NK-92 treated with Interleukin-12 subunit alpha and Interleukin-12 subunit beta, amount 100 ng/mL, for 24 hours (cell line): ENCODE measurements at regions not wholly inside any gene's neighbourhood (a gene's known extent, or its start where the extent isn't known, plus 50 kb on each side); places are given as distances from the start of the nearest gene placed in this dataset.
"Not testable (repeated sequence)": the region's sequence is repeated elsewhere in the genome, so short reads cannot be mapped to it uniquely, and the experiment has no call there.

Experiments used
- DNase-seq: peaks from one replicate; lab custom pipeline; 2025; lab: John Stamatoyannopoulos, UW

DNA sequence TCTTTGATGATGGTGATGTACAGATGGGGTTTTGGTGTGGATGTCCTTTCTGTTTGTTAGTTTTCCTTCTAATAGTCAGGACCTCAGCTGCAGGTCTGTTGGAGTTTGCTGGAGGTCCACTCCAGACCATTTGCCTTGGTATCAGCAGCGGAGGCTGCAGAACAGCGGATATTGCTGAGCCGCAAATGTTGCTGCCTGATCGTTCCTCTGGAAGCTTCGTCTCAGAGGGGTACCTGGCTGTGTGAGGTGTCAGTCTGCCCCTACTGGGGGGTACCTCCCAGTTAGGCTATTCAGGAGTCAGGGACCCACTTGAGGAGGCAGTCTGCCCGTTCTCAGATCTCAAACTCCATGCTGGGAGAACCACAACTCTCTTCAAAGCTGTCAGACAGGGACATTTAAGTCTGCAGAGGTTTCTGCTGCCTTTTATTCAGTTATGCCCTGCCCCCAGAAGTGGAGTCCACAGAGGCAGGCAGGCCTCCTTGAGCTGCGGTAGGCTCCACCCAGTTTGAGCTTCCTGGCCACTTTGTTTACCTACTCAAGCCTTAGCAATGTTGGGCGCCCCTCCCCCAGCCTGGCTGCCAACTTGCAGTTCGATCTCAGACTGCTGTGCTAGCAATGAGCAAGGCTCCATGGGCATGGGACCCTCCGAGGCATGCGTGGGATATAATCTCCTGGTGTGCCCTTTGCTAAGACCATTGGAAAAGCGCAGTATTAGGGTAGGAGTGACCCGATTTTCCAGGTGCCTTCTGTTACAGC is 264.5 kb downstream of the MATN1 start:
- not testable (repeated sequence) for DNase-seq

- no peak for DNase-seq
Observed at GRCh38 chr1:30452925-30453324, 270.5 kb downstream of the MATN1 start.

- DNase-seq: no peak
Observed at GRCh38 chr1:30452170-30452569, 271.2 kb downstream of the MATN1 start.

DNA sequence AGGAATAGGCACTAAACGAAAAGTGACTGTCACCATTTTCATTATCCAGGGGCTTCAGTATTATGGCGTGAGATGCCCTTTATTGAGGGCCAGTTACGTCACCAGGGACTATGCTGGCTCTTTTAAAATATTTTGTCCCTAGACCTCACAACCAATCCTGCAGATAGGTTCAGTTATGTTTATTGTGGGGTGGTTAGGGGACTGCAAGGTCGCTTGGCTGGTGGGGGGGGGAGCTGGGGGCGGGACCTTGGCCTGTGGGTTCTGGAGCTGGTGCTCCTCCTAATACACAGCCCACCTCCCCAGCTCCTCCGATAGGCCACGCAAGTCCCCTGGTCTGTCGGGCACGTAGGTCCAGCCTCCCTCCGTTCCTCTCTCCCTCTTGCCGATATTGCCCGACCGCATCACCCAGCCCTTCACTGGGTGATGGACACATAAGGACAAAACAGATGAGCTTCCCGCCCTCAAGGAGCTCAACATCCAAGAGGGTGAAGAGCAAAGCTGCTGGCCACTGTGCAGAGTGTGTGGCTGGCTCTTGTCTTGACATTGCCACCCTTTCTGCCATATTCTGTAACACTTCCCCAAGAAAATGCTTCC is 271.8 kb downstream of the MATN1 start:
- no peak for DNase-seq

- DNase-seq: no peak
Observed at GRCh38 chr1:30450818-30451233, 272.6 kb downstream of the MATN1 start.

- DNase-seq: no peak
Observed at GRCh38 chr1:30450148-30450817, 273.1 kb downstream of the MATN1 start.

- DNase-seq: no peak
Observed at GRCh38 chr1:30449428-30450147, 273.8 kb downstream of the MATN1 start.

DNA sequence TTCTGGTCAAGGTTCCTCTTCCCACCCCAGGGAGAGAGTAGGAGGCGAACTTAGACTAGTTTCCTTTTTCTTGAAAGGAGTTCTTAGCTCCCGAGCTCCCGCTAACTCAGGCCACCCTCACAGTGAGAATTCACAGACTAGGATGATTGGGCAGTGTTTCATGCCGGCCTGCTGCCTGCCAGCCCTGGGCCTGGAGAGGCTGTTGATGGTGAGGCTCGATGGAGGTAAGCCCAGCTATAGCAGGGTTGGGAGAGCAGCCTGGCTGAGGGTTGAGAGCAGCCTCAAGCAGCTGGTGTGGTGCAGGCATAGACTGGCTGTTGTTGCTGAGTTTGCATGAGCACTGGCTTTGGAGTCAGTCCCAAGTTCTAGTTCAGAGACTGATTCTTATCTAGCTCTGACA is 274.4 kb downstream of the MATN1 start:
- DNase-seq: no peak

DNA sequence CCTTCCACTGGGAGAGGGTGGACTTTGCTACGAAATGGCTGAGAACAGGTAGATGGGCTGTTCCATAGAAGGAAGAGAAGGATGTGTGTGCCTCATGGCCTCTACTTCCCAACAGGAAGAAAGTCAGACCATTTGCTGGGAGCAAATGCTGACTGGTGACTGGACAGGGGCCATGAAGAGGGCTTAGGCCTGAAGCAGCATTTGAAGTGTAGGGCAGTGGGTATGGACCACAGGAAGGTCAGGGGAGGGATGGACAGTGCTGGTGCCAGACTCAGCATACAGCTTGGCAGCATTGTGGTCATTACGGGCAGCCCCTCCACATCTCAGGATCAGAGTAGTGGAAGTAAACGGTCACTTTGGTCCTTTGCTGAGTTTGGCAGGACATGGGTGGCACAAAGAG is 275.7 kb downstream of the MATN1 start:
- no peak for DNase-seq

DNA sequence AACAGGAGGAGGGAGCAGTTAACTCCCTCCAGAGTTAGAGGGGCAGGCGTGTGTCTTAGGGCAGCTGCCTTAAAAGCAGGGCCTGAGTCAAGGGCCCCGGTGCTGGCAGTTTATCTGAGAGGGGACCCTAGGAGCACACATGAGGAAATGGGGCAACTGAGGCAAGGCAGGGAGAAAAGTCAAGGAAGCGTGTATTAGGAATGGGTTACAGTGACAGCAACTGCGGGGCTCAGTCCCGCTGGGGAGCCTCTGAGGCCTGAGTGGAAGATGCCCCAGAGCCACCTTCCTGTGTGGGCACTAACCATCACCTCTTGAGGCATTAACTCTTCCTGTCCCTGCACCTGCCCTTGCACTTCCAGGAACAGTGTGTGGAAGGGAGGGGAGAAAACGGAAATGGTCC is 276.3 kb downstream of the MATN1 start:
- no peak for DNase-seq

DNA sequence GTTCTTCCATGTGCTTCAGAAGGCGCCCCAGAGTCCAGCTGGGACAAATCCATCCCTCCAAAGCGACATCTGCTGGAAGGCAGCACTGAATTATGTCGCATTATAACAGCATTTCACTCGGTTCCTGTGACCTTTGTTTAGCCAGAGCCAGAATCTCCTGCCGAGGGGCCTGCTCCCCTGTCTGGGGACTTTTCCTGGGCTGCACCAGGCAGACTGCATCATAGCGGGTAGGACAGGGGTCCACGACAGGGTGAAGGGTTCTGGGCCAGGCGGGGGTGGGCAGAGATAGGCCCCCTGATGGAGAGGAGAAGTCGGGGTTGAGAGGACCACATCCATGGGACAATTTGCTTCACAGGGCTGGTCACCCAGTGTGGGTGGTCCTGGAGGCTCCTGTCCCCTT is 276.9 kb downstream of the MATN1 start:
- no peak for DNase-seq

DNA sequence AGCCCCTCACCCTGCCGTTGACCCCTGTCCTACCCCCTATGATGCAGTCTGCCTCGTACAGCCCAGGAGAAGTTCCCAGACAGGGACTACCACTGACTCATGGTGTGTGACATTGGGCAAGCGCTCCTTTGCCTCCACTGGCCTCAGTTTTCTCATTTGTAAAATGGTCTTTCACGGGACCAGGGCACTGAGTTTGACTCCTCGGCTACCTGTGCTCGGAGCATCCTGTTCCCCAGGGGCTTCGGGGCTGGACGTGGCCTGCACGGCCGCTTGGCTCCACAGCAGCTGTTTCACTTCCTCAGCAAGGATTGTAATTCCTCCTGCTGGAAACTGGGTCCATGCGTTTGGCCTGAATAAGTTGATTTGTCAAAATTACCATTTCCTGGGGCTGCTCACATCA is 277.3 kb downstream of the MATN1 start:
- no peak for DNase-seq

DNA sequence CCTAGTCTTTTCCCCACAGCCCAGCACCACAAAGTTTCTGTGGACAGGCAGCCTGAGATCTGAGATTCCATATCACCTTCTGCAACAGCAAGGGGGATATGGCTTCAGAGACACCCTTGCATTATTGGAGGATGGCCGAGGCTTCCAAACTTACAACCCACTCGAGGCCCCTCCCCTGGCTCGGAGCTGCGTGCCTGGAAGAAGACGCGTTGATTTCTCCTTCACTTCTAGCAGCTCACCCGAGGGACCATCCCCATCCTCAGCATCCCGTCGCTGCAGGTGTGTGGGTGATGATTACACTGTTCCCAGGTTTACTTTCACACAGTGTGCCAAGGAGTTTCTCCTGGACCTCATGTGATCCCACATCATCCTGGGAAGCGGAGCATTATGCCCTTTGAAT is 277.9 kb downstream of the MATN1 start:
- no peak for DNase-seq

DNA sequence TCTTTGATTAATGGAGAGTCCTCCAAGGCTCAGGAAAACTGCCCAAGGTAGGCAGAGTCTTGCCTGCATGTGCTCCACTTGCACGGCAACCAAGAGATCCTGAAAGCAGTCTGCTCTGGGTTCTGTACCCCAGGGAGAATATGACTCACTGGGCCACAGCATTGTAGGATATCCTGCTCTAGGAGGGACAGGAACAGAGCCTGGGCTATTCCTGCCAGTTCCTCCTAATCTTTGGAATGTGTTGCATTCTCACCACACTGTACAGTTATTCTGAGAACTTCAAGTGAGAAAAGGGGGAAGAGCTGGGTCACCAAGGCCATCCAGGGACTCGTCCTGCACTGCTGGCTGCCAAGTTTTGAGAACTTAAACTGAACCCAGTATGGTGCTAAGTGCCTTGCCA is 278.5 kb downstream of the MATN1 start:
- no peak for DNase-seq

- DNase-seq: no peak
Observed at GRCh38 chr1:30444401-30444800, 279.0 kb downstream of the MATN1 start.

GRCh38 chr1:30438274-30438673 is 285.1 kb downstream of the MATN1 start:
- DNase-seq: not testable (repeated sequence)

DNA sequence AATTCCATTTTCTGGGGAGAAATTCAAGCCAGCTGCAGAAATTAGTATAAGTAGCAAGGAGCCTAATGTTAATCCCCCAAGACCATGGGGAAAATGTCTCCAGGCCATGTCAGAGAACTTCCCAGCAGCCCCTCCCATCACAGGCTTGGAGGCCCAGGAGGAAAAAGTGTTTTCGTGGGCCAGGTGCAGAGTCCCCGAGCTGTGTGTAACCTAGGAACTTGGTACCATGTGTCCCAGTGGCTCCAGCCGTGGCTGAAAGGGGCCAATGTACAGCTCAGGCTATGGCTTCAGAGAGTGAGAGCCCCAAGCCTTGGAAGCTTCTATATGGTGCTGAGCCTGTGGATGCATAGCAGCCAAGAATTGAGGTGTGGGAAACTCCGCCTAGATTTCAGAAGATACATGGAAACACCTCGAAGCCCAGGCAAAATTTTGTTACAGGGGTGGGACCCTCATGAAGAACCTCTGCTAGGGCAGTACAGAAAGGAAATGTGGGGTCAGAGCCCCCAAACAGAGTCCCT is 286.3 kb downstream of the MATN1 start:
- DNase-seq: no peak

- DNase-seq: no peak
Observed at GRCh38 chr1:30427545-30427944, 295.8 kb downstream of the MATN1 start.

DNA sequence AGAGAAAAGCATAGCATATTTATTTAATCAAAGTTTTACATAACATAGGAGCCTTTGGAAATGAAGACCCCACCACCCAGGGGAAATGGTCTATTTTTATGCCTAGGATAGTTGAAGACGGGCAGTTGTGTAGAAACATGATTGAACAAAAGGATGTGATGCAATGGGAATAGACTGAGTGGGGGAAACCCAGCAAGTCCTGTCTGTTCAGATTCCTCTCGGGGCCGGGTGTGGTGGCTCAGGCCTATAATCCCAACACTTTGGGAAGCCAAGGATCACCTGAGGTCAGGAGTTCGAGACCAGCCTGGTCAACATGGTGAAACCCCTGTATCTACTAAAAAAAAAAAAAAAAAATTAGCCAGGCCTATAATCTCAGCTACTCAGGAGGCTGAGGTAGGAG is 298.3 kb downstream of the MATN1 start:
- no peak for DNase-seq

DNA sequence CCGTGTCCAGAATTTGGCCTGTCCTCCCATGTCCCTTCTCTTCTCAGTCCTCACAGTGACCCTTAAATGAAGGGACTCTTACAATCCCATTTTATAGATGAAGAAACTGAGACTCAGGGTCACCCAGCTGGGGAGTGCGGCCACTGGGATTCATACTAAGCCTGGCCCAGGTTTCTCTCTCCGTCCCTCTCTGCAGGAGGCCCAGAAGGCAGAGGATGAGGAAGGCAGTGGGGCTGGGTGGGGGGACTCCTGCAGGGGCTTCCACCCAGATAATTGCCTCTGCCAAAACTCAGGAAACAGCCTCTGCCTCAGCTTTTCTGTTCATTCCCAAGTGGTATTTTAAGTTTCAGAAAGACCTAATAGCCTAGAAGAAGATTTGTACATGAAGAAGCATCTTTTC is 299.8 kb downstream of the MATN1 start:
- DNase-seq: no peak

DNA sequence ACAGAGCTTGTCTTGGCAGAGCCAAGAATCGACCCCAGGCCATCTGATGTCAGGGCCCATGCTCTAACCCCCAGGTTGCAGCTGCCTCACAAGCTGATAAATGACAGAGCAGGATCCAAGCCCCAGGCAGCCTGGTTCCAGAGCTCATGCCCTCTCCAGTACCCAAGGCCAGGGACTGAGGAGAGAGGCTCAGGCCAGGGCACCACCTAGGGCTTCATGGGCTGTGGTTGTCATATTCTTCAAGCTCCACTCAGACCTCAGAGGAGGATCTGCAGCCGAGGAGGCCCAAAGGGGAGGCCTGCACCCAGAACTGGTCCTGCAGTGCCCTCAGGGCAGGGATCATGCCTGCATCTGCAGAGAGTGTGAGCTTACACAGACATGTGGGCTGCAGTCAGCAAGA is 301.1 kb downstream of the MATN1 start:
- no peak for DNase-seq

DNA sequence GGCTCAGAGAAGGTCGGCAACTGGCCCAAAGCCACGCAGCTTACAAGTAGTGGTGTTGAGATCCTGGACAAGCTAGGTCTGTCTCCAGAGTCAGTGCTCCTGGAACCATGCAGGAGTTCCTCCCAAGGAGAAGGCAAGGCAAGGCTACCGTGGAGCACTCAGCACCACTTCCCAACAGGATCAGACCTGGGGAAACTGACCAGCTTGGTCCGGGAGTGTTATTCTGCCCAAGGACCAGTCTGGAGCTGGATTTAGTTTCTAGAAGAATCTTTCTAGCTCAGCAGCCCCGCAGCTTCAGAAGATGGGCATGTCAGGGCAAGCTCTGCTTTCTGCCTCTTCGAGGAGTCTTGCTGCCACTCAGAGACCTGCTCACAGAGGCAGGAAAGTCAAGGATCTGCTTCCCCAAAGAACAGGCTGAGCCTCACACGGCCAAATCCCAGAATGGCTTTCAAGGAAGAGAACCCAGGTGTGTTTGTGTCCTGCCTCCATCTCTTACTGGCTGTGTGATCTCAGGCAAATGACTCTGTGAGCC is 302.8 kb downstream of the MATN1 start:
- no peak for DNase-seq
